Panc1 (cell line): ENCODE measurements at regions not wholly inside any gene's neighbourhood (a gene's known extent, or its start where the extent isn't known, plus 50 kb on each side); places are given as distances from the start of the nearest gene placed in this dataset.

Experiments
- ATAC-seq: fragments of 200-7000 bp; cut with Tn5 transposase; 2 replicates; pipeline ENCODE4 v1.9.1; 2020; ENCODE audit warnings: mild to moderate bottlenecking, moderate library complexity
- BruUV-seq: library from RNA; stranded (reverse); fragments of 400-500 nt; replicated peaks from 2 replicates; lab custom pipeline; 2021; lab: Mats Ljungman, UMichigan
- CTCF ChIA-PET: fragments of 300-600 bp; sonication (Branson Sonifier 250); formaldehyde crosslinking; loops from one replicate; lab custom pipeline; 2022; ENCODE audit warnings: antibody characterized with exemption; lab: Charles Lee
- POLR2A ChIA-PET: fragments of 300-600 bp; sonication (Branson Sonifier 250); formaldehyde crosslinking; loops from one replicate; lab custom pipeline; 2022; ENCODE audit warnings: antibody characterized with exemption; lab: Charles Lee
- DNase-seq: peaks from one replicate; pipeline ENCODE4 v3.0.0-alpha.2; 2010; ENCODE audit warnings: low read depth, low spot score
- H3K27ac ChIP-seq: 2 replicates; pipeline ENCODE4 v1.5.1; 2011; ENCODE audit warnings: mild to moderate bottlenecking, low read length, inconsistent platforms
- H3K27me3 ChIP-seq: fragments of 200-500 bp; sonication (Bioruptor generic); 2 replicates; pipeline ENCODE4 v1.6.0; 2014; ENCODE audit warnings: low read length, inconsistent platforms; ENCODE audit not compliant: control insufficient read depth, insufficient read depth
- H3K36me3 ChIP-seq: fragments of 200-500 bp; sonication (Bioruptor generic); 2 replicates; pipeline ENCODE4 v1.5.1; 2014; ENCODE audit warnings: inconsistent platforms, mild to moderate bottlenecking, low read length, moderate library complexity; ENCODE audit not compliant: control insufficient read depth, insufficient read depth
- H3K4me1 ChIP-seq: 2 replicates; pipeline ENCODE4 v1.5.1; 2011; ENCODE audit warnings: inconsistent platforms, mild to moderate bottlenecking, low read length, moderate library complexity; ENCODE audit not compliant: control insufficient read depth, insufficient read depth
- H3K4me3 ChIP-seq, 2 experiments: 2 replicates each; pipeline ENCODE4 v1.5.1; 2011 to 2012; ENCODE audit warnings: low read depth in 2 of 2, low read length in 2 of 2, mild to moderate bottlenecking in 2 of 2, inconsistent platforms in 1 of 2, moderate library complexity in 1 of 2
- H3K9me3 ChIP-seq: fragments of 200-500 bp; sonication (Bioruptor generic); 2 replicates; pipeline ENCODE4 v1.5.1; 2014; ENCODE audit warnings: low read depth, mild to moderate bottlenecking, inconsistent platforms, low read length, moderate library complexity; ENCODE audit not compliant: control insufficient read depth, insufficient read depth
- CTCF ChIP-seq: fragments of 450-650 bp; IDR thresholded peaks from 2 replicates; pipeline ENCODE4 v1.5.1; 2017; ENCODE audit warnings: mild to moderate bottlenecking
- POLR2AphosphoS5 ChIP-seq: IDR thresholded peaks from 2 replicates; pipeline ENCODE4 v1.6.1; 2012; ENCODE audit warnings: mild to moderate bottlenecking, low read depth, low read length, moderate library complexity
- REST ChIP-seq, 2 experiments: IDR thresholded peaks; 2 replicates each; pipeline ENCODE4 v1.6.1; 2011 to 2012; ENCODE audit warnings: low read depth in 2 of 2, control low read depth in 1 of 2, low read length in 1 of 2, mild to moderate bottlenecking in 1 of 2, moderate library complexity in 1 of 2; ENCODE audit not compliant: insufficient read depth in 1 of 2
- SIN3A ChIP-seq: IDR thresholded peaks from 2 replicates; pipeline ENCODE4 v1.6.1; 2012; ENCODE audit warnings: low read depth, mild to moderate bottlenecking, low read length, moderate library complexity, borderline replicate concordance; ENCODE audit not compliant: insufficient read depth
- TCF7L2 ChIP-seq: IDR thresholded peaks from 2 replicates; pipeline ENCODE4 v1.6.1; 2011; ENCODE audit warnings: mild to moderate bottlenecking, low read depth, low read length, inconsistent platforms
- in situ Hi-C: cut with HindIII; loops from 2 replicates; pipeline ENCODE4 v1.10.0; 2016; ENCODE audit warnings: low sequenced_read_pairs, low pct_unique_long_range_greater_than_20kb
- intact Hi-C: fragments of 100-400 bp; cut with micrococcal nuclease; formaldehyde crosslinking; loops from one replicate; pipeline ENCODE4 v1.10.0; 2022; ENCODE audit not compliant: unreplicated experiment

- no peak for DNase-seq
- no peak overlapping the region for H3K27ac ChIP-seq
- no peak overlapping the region for H3K4me3 ChIP-seq
- CTCF ChIA-PET: no interaction called here
- H3K9me3 ChIP-seq: no peaks in the 10 kb centered on the region
- intact Hi-C loops: no loop called here
- in situ Hi-C loops: no loop called here
- no peaks in the 10 kb centered on the region for H3K4me1 ChIP-seq
- no peak for ATAC-seq
- POLR2A ChIA-PET: no interaction called here
- H3K36me3 ChIP-seq: no peaks in the 10 kb centered on the region
- H3K27me3 ChIP-seq: 0 out of 2 replicates have a peak, but pooled peaks cover 2% of the 10 kb centered on the region
- no TSS peak for BruUV-seq
- TF ChIP-seq SIN3A: no peak
- TF ChIP-seq REST (IDR thresholded peaks at IDR 0.05; ENCODE audit: insufficient read depth in 1 of 2, low read depth in 2 of 2, low read length in 1 of 2): no peak
- no peak for TF ChIP-seq TCF7L2
- TF ChIP-seq CTCF: no peak
- no peak for TF ChIP-seq POLR2AphosphoS5
Observed at GRCh38 chr1:65082346-65083040, 65.5 kb upstream of the AK4 start.

GRCh38 chr1:65083263-65083896 is 64.6 kb upstream of the AK4 start:
- Histone ChIP-seq H3K27me3 (0 out of 2 replicates have a peak, but pooled peaks cover 2% of the 10 kb centered on the region), H3K9me3 (no peaks in the 10 kb centered on the region), H3K4me3 (no peak overlapping the region), H3K27ac (no peak overlapping the region), H3K4me1 (no peaks in the 10 kb centered on the region), H3K36me3 (no peaks in the 10 kb centered on the region)
- ChIA-PET CTCF (no interaction called here), POLR2A (no interaction called here)
- ATAC-seq: no peak
- TF ChIP-seq TCF7L2 (no peak), POLR2AphosphoS5 (no peak), SIN3A (no peak), REST (IDR thresholded peaks at IDR 0.05; ENCODE audit: insufficient read depth in 1 of 2, low read depth in 2 of 2, low read length in 1 of 2) (no peak), CTCF (no peak)
- DNase-seq: no peak
- no TSS peak for BruUV-seq
- in situ Hi-C loops: no loop called here
- intact Hi-C loops: no loop called here
